HepG2 (cell line): ENCODE measurements at regions not wholly inside any gene's neighbourhood (a gene's known extent, or its start where the extent isn't known, plus 50 kb on each side); places are given as distances from the start of the nearest gene placed in this dataset.

Experiments used
- ATAC-seq: fragments of 200-7000 bp; cut with Tn5 transposase; 3 replicates; pipeline ENCODE4 v1.9.1; 2020; ENCODE audit warnings: mild to moderate bottlenecking, moderate library complexity
- BruUV-seq: library from RNA; stranded (reverse); fragments of 400-500 nt; replicated peaks from 2 replicates; lab custom pipeline; 2021; lab: Mats Ljungman, UMichigan
- CTCF ChIA-PET: fragments of 300-600 bp; formaldehyde crosslinking; extraction: SDS; loops from one replicate; lab custom pipeline; 2021; ENCODE audit warnings: low total read pairs, inconsistent platforms, low intra/inter-chr PET ratio; lab: Yijun Ruan, JAX
- POLR2A ChIA-PET: fragments of 350-600 bp; sonication (Branson Sonifier 250); formaldehyde crosslinking; loops from one replicate; lab custom pipeline; 2020; ENCODE audit warnings: antibody characterized with exemption, inconsistent platforms; lab: Yijun Ruan, JAX
- DNase-seq: peaks from one replicate; pipeline ENCODE4 v3.0.0-alpha.2; 2015; ENCODE audit warnings: low spot score
- FAIRE-seq: peaks from 3 replicates; lab custom pipeline; 2011; peaks lifted over from hg19 to GRCh38; lab: Jason Lieb, UNC
- H2AFZ ChIP-seq: one replicate; pipeline ENCODE4 v1.6.1; 2011; ENCODE audit warnings: low read length, inconsistent platforms
- H3K27ac ChIP-seq: fragments of 300-600 bp; 3 replicates; pipeline ENCODE4 v1.8.0; 2011; ENCODE audit warnings: mixed run types, mild to moderate bottlenecking, mixed read lengths, low read length, inconsistent platforms; ENCODE audit not compliant: insufficient read depth; ENCODE audit errors: extremely low read length
- H3K27me3 ChIP-seq, 2 experiments: fragments of 200-600 bp in 1 of 2; 2 replicates in 1 of 2; 3 replicates in 1 of 2; pipeline versions ENCODE4 v1.6.0 to v1.8.0; 2011; ENCODE audit warnings: low read length in 2 of 2, mild to moderate bottlenecking in 2 of 2, moderate library complexity in 2 of 2, inconsistent platforms in 1 of 2; ENCODE audit not compliant: insufficient read depth in 2 of 2, control insufficient read depth in 1 of 2
- H3K36me3 ChIP-seq, 2 experiments: fragments of 200-600 bp in 1 of 2; replicated peaks in 1 of 2; 2 replicates in 1 of 2; 3 replicates in 1 of 2; pipeline versions ENCODE4 v1.5.1 to v1.8.0; 2011; ENCODE audit warnings: low read length in 2 of 2, inconsistent platforms in 1 of 2; ENCODE audit not compliant: insufficient read depth in 2 of 2, control insufficient read depth in 1 of 2
- H3K4me1 ChIP-seq: 2 replicates; pipeline ENCODE4 v1.5.1; 2012; ENCODE audit warnings: low read length, inconsistent platforms; ENCODE audit not compliant: insufficient read depth
- H3K4me2 ChIP-seq: 2 replicates; pipeline ENCODE4 v1.6.0; 2011; ENCODE audit warnings: low read depth, low read length, inconsistent platforms
- H3K4me3 ChIP-seq, 3 experiments: fragments of 200-600 bp in 1 of 3; sonication (generic), shearing (Covaris generic) in 1 of 3; replicated peaks in 1 of 3; 2 replicates each; pipeline ENCODE4 v1.5.1; 2011 to 2016; ENCODE audit warnings: low read length in 3 of 3, inconsistent platforms in 2 of 3, low read depth in 2 of 3, mild to moderate bottlenecking in 2 of 3, control low read depth in 1 of 3, mixed read lengths in 1 of 3; ENCODE audit not compliant: insufficient read depth in 1 of 3
- H3K79me2 ChIP-seq: one replicate; pipeline ENCODE4 v1.6.1; 2011; ENCODE audit warnings: low read length, inconsistent platforms; ENCODE audit not compliant: insufficient read depth
- H3K9ac ChIP-seq: 2 replicates; pipeline ENCODE4 v1.6.0; 2011; ENCODE audit warnings: mild to moderate bottlenecking, low read depth, low read length, inconsistent platforms; ENCODE audit not compliant: insufficient read depth
- H3K9me3 ChIP-seq: 2 replicates; pipeline ENCODE4 v1.5.1; 2012; ENCODE audit warnings: mild to moderate bottlenecking, low read length
- H4K20me1 ChIP-seq: 2 replicates; pipeline ENCODE4 v1.6.0; 2011; ENCODE audit warnings: inconsistent platforms, mild to moderate bottlenecking, low read length, moderate library complexity; ENCODE audit not compliant: insufficient read depth
- BRD4 ChIP-seq: sonication (generic); formaldehyde crosslinking; IDR thresholded peaks from 2 replicates; pipeline ENCODE4 v1.4.0; 2020; ENCODE audit warnings: missing genetic modification reagents
- CREM ChIP-seq, 2 experiments: sonication (generic) in 1 of 2; formaldehyde crosslinking in 1 of 2; IDR thresholded peaks; 2 replicates each; pipeline versions ENCODE4 v1.4.0 to v1.6.1; 2016 to 2020; ENCODE audit warnings: antibody characterized with exemption in 1 of 2, mild to moderate bottlenecking in 1 of 2, missing genetic modification reagents in 1 of 2
- EHMT2 ChIP-seq: fragments of 200-600 bp; sonication (generic); IDR thresholded peaks from 2 replicates; pipeline ENCODE4 v1.7.0; 2017; ENCODE audit warnings: antibody characterized with exemption, low read depth, low read length, borderline replicate concordance
- FLYWCH1 ChIP-seq: sonication (generic); formaldehyde crosslinking; IDR thresholded peaks from 2 replicates; pipeline ENCODE4 v1.8.1; 2023; ENCODE audit warnings: mild to moderate bottlenecking, missing genetic modification reagents
- GATA4 ChIP-seq: sonication (generic); IDR thresholded peaks from 2 replicates; pipeline ENCODE4 v1.6.1; 2016; ENCODE audit warnings: antibody characterized with exemption, low read depth, borderline replicate concordance
- GTF2F1 ChIP-seq: fragments of 150-350 bp; IDR thresholded peaks from 2 replicates; pipeline ENCODE4 v1.6.1; 2014; ENCODE audit warnings: low read length
- IKZF4 ChIP-seq: sonication (generic); formaldehyde crosslinking; IDR thresholded peaks from 2 replicates; pipeline ENCODE4 v1.5.1; 2020; ENCODE audit warnings: borderline replicate concordance, mild to moderate bottlenecking, low read depth, missing genetic modification reagents; ENCODE audit errors: not compliant biosample characterization
- NPAS2 ChIP-seq: sonication (generic); formaldehyde crosslinking; IDR thresholded peaks from 2 replicates; pipeline ENCODE4 v1.8.0; 2022; ENCODE audit warnings: mild to moderate bottlenecking, missing genetic modification reagents, borderline replicate concordance
- PHB2 ChIP-seq: fragments of 450-650 bp; IDR thresholded peaks from 2 replicates; pipeline ENCODE4 v1.6.1; 2018; ENCODE audit not compliant: partially characterized antibody
- PHF5A ChIP-seq: IDR thresholded peaks from one replicate; pipeline ENCODE4 v1.6.1; 2018; ENCODE audit warnings: low read depth, missing genetic modification reagents; ENCODE audit not compliant: unreplicated experiment
- RARA ChIP-seq: IDR thresholded peaks from 2 replicates; pipeline ENCODE4 v1.6.1; 2016; ENCODE audit warnings: missing genetic modification reagents, missing compliant biosample characterization
- TMF1 ChIP-seq: sonication (generic); formaldehyde crosslinking; IDR thresholded peaks from 2 replicates; pipeline ENCODE4 v1.8.1; 2022; ENCODE audit warnings: low read depth, missing genetic modification reagents
- ZNF264 ChIP-seq: sonication (generic); formaldehyde crosslinking; IDR thresholded peaks from 2 replicates; pipeline ENCODE4 v1.4.0; 2020; ENCODE audit warnings: missing genetic modification reagents
- ZNF383 ChIP-seq: sonication (generic); formaldehyde crosslinking; IDR thresholded peaks from 2 replicates; pipeline ENCODE4 v1.4.0; 2020; ENCODE audit warnings: missing genetic modification reagents, mild to moderate bottlenecking, borderline replicate concordance
- ZNF558 ChIP-seq: sonication (generic); formaldehyde crosslinking; IDR thresholded peaks from 2 replicates; pipeline ENCODE4 v1.9.0; 2022; ENCODE audit warnings: mild to moderate bottlenecking, missing genetic modification reagents, borderline replicate concordance
- ZNF839 ChIP-seq: sonication (generic); formaldehyde crosslinking; IDR thresholded peaks from 2 replicates; pipeline ENCODE4 v1.4.0; 2020; ENCODE audit warnings: missing genetic modification reagents, mild to moderate bottlenecking, borderline replicate concordance
- ZNF850 ChIP-seq: sonication (generic); formaldehyde crosslinking; conservative IDR thresholded peaks from 2 replicates; pipeline ENCODE4 v1.9.0; 2021; ENCODE audit warnings: mild to moderate bottlenecking, missing genetic modification reagents
- ZXDC ChIP-seq: sonication (generic); formaldehyde crosslinking; IDR thresholded peaks from 2 replicates; pipeline ENCODE4 v1.5.0; 2020; ENCODE audit warnings: mild to moderate bottlenecking, missing genetic modification reagents
- WGBS: methylation state at CpG from one replicate; pipeline ENCODE4 v1.1.6; 2017; ENCODE audit warnings: low lambda C conversion rate; 5-methylcytosine and 5-hydroxymethylcytosine counted together
- in situ Hi-C: cut with HindIII; loops from 2 replicates; pipeline ENCODE4 v1.10.0; 2017; ENCODE audit warnings: low pct_unique_long_range_greater_than_20kb; ENCODE audit not compliant: extremely low pct_ligation_motif_present
- intact Hi-C: fragments of 100-400 bp; cut with micrococcal nuclease; formaldehyde crosslinking; loops from one replicate; pipeline ENCODE4 v1.10.0; 2022; ENCODE audit not compliant: unreplicated experiment

DNA sequence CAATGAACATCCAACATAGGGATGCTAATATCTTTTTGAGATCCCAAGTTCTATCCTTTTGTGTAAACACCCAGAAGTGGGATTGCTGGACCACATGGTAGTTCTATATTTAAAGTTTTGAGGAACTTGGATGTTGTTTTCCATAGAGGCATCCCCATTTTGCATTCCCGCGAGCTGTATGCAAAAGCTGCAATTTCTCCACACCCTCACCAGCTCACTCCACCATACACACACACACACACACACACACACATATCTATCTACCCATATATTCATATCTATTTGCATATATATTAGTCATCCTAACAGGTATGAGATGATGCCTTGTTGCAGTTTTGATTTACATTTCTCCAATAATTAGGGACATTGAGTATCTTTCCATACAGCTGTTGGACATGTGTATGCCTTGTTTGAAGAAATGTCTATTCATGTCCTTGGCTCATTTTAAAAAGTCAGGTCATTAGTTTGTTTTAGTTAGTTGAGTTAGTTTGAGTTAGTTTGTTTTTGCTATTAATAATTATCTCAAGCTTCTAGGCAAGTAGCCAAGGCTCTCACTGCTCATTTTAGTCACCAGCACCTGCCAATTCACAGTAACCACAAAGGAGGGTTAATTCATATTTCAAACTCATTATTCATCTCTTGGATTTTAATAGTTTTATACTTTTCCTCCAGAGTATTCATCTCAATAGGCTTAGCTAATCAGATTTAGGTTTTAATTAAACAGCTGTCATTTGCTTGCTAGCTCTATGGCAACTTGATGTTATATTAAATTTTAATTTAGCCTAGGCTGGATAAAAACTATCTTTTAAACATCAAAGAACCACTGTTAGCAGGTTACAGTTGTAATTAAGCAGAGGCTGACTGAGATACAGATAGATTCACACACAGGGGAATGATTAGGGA is 1435.9 kb upstream of the TMEM132C start:
- DNase-seq (no peak), FAIRE-seq (no peak), ATAC-seq (no peak)
- BruUV-seq: no TSS peak
- H3K9me3 ChIP-seq: peaks cover 95% of the 10 kb centered on the region
- TF ChIP-seq CREM (IDR thresholded peaks at IDR 0.05): no peak
- TF ChIP-seq CREM (CRISPR knock-in tag; IDR thresholded peaks at IDR 0.05): no peak
- no peak for TF ChIP-seq ZNF383 (CRISPR knock-in tag)
- TF ChIP-seq ZNF264 (CRISPR knock-in tag): no peak
- no peak for TF ChIP-seq RARA (CRISPR knock-in tag)
- no peak for TF ChIP-seq ZXDC (CRISPR knock-in tag)
- no peak for TF ChIP-seq ZNF558 (CRISPR knock-in tag)
- TF ChIP-seq IKZF4 (CRISPR knock-in tag): no peak
- TF ChIP-seq EHMT2: no peak
- no peak for TF ChIP-seq ZNF850 (CRISPR knock-in tag)
- no peak for TF ChIP-seq NPAS2 (CRISPR knock-in tag)
- no peak for TF ChIP-seq GATA4
- TF ChIP-seq FLYWCH1 (CRISPR knock-in tag): no peak
- no peak for TF ChIP-seq PHB2
- TF ChIP-seq PHF5A (CRISPR knock-in tag): no peak
- no peak for TF ChIP-seq ZNF839 (CRISPR knock-in tag)
- TF ChIP-seq BRD4 (CRISPR knock-in tag): no peak
- no peak for TF ChIP-seq TMF1 (CRISPR knock-in tag)
- TF ChIP-seq GTF2F1: no peak
- H4K20me1 ChIP-seq: no peaks in the 10 kb centered on the region
- H3K27me3 ChIP-seq: no peaks in the 10 kb centered on the region
- no peak overlapping the region for H3K4me2 ChIP-seq
- H3K4me3 ChIP-seq: no peak overlapping the region
- no peaks in the 10 kb centered on the region for H3K79me2 ChIP-seq
- intact Hi-C loops (no loop called here), in situ Hi-C loops (no loop called here)
- no peak overlapping the region for H3K27ac ChIP-seq
- WGBS: 88% methylated on average over 2 of the region's 2 CpGs
- ChIA-PET POLR2A (no interaction called here), CTCF (no interaction called here)
- H3K9ac ChIP-seq: no peak overlapping the region
- no peak overlapping the region for H2AFZ ChIP-seq
- no peaks in the 10 kb centered on the region for H3K4me1 ChIP-seq
- no peaks in the 10 kb centered on the region for H3K36me3 ChIP-seq
